ENCODE measurements at regions not wholly inside any gene's neighbourhood (a gene's known extent, or its start where the extent isn't known, plus 50 kb on each side); places are given as distances from the start of the nearest gene placed in this dataset.
"Not testable (repeated sequence)": the region's sequence is repeated elsewhere in the genome, so short reads cannot be mapped to it uniquely, and the experiment has no call there.

- Histone ChIP-seq H3K4me3 (ENCODE audit: low read length in 2 of 2) (no peak overlapping the region), H3K27ac (ENCODE audit: low read depth, low read length) (no peak overlapping the region), H3K36me3 (ENCODE audit: insufficient read depth, low read length) (no peaks in the 10 kb centered on the region), H3K9me3 (ENCODE audit: control insufficient read depth in 1 of 2, low read length in 2 of 2) (no peaks in the 10 kb centered on the region), H3K4me1 (ENCODE audit: insufficient read depth, low read length) (no peaks in the 10 kb centered on the region), H3K27me3 (ENCODE audit: insufficient read depth, low read length) (no peaks in the 10 kb centered on the region)
- ChIA-PET CTCF (ENCODE audit: partially characterized antibody) (no interaction called here), POLR2A (ENCODE audit: partially characterized antibody) (no interaction called here)
- Mint-ChIP-seq H3K9me3 (no peaks in the 10 kb centered on the region), H3K4me1 (no peaks in the 10 kb centered on the region), H3K27me3 (peaks cover 0 to 21% of the 10 kb centered on the region in 2 donors), H3K36me3 (no peaks in the 10 kb centered on the region), H3K27ac (no peak overlapping the region), H3K4me3 (no peak overlapping the region)
- intact Hi-C loops (cut with micrococcal nuclease): no loop called here
- no peak for DNase-seq
Measured at GRCh38 chr3:150128126-150128525, 157.4 kb upstream of the PFN2 start.

GRCh38 chr3:150127011-150127490, 156.4 kb upstream of the PFN2 start:
- H3K4me3 Mint-ChIP-seq: no peak overlapping the region
- no peaks in the 10 kb centered on the region for H3K9me3 Mint-ChIP-seq
- H3K4me1 Mint-ChIP-seq: no peaks in the 10 kb centered on the region
- no peaks in the 10 kb centered on the region for H3K36me3 Mint-ChIP-seq
- H3K27ac Mint-ChIP-seq: no peak overlapping the region
- POLR2A ChIA-PET (ENCODE audit: partially characterized antibody): no interaction called here
- H3K27me3 Mint-ChIP-seq: peaks cover 0 to 17% of the 10 kb centered on the region in 2 donors
- Histone ChIP-seq H3K27me3 (ENCODE audit: insufficient read depth, low read length) (no peaks in the 10 kb centered on the region), H3K9me3 (ENCODE audit: control insufficient read depth in 1 of 2, low read length in 2 of 2) (no peaks in the 10 kb centered on the region), H3K4me1 (ENCODE audit: insufficient read depth, low read length) (no peaks in the 10 kb centered on the region), H3K4me3 (ENCODE audit: low read length in 2 of 2) (no peak overlapping the region), H3K27ac (ENCODE audit: low read depth, low read length) (no peak overlapping the region), H3K36me3 (ENCODE audit: insufficient read depth, low read length) (no peaks in the 10 kb centered on the region)
- CTCF ChIA-PET (ENCODE audit: partially characterized antibody): no interaction called here
- intact Hi-C loops (cut with micrococcal nuclease): no loop called here
- no peak for DNase-seq

DNA sequence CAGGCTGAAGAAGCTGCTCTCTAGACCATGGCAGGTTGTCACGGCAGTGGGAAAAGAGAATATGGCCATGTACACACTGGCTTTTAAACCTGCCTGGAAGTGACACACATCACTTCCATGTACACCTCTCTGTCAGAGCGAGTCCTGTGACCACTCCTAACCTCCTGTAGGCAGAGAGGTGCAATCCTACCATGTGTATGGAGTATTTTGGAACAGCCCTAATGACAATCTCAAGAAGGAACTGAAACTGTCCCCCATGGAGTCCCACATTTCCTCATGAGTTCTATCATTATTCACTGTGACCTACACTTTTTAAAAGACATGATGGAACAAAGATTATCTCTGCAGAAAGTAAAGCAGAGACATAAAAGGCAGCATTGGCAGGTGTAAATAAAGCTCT, 153.4 kb upstream of the PFN2 start:
- Histone ChIP-seq H3K9me3 (ENCODE audit: control insufficient read depth in 1 of 2, low read length in 2 of 2) (no peaks in the 10 kb centered on the region), H3K36me3 (ENCODE audit: insufficient read depth, low read length) (no peaks in the 10 kb centered on the region), H3K27ac (ENCODE audit: low read depth, low read length) (no peak overlapping the region), H3K27me3 (ENCODE audit: insufficient read depth, low read length) (no peaks in the 10 kb centered on the region), H3K4me3 (ENCODE audit: low read length in 2 of 2) (no peak overlapping the region), H3K4me1 (ENCODE audit: insufficient read depth, low read length) (no peaks in the 10 kb centered on the region)
- intact Hi-C loops (cut with micrococcal nuclease): no loop called here
- CTCF ChIA-PET (ENCODE audit: partially characterized antibody): no interaction called here
- H3K4me3 Mint-ChIP-seq: no peak overlapping the region
- POLR2A ChIA-PET (ENCODE audit: partially characterized antibody): no interaction called here
- peaks cover 0 to 3% (median 0%) of the 10 kb centered on the region in 8 donors for H3K9me3 Mint-ChIP-seq
- H3K27ac Mint-ChIP-seq: no peak overlapping the region
- H3K36me3 Mint-ChIP-seq: no peaks in the 10 kb centered on the region
- no peaks in the 10 kb centered on the region for H3K4me1 Mint-ChIP-seq
- H3K27me3 Mint-ChIP-seq: peaks cover 0 to 11% of the 10 kb centered on the region in 2 donors
- no peak for DNase-seq

GRCh38 chr3:150123249-150123648, 152.6 kb upstream of the PFN2 start:
- H3K27ac ChIP-seq (ENCODE audit: low read depth, low read length); POLR2A ChIA-PET (ENCODE audit: partially characterized antibody); H3K4me3 Mint-ChIP-seq; H3K4me1 Mint-ChIP-seq; H3K27me3 ChIP-seq (ENCODE audit: insufficient read depth, low read length); H3K4me3 ChIP-seq (ENCODE audit: low read length in 2 of 2); intact Hi-C loops (cut with micrococcal nuclease); H3K27ac Mint-ChIP-seq; H3K9me3 Mint-ChIP-seq; H3K36me3 ChIP-seq (ENCODE audit: insufficient read depth, low read length); DNase-seq; H3K36me3 Mint-ChIP-seq; H3K9me3 ChIP-seq (ENCODE audit: control insufficient read depth in 1 of 2, low read length in 2 of 2); H3K4me1 ChIP-seq (ENCODE audit: insufficient read depth, low read length); CTCF ChIA-PET (ENCODE audit: partially characterized antibody): not testable (repeated sequence)
- peaks cover 0 to 12% of the 10 kb centered on the region in 2 donors for H3K27me3 Mint-ChIP-seq

GRCh38 chr3:150118219-150118618, 147.5 kb upstream of the PFN2 start:
- ChIA-PET CTCF (ENCODE audit: partially characterized antibody) (no interaction called here), POLR2A (ENCODE audit: partially characterized antibody) (no interaction called here)
- intact Hi-C loops (cut with micrococcal nuclease): no loop called here
- Histone ChIP-seq H3K9me3 (ENCODE audit: control insufficient read depth in 1 of 2, low read length in 2 of 2) (no peaks in the 10 kb centered on the region), H3K27ac (ENCODE audit: low read depth, low read length) (no peak overlapping the region), H3K27me3 (ENCODE audit: insufficient read depth, low read length) (no peaks in the 10 kb centered on the region), H3K4me3 (ENCODE audit: low read length in 2 of 2) (no peak overlapping the region), H3K36me3 (ENCODE audit: insufficient read depth, low read length) (no peaks in the 10 kb centered on the region), H3K4me1 (ENCODE audit: insufficient read depth, low read length) (no peaks in the 10 kb centered on the region)
- Mint-ChIP-seq H3K27ac (no peak overlapping the region), H3K4me1 (no peaks in the 10 kb centered on the region), H3K36me3 (no peaks in the 10 kb centered on the region), H3K9me3 (peaks cover 0 to 3% (median 0%) of the 10 kb centered on the region in 8 donors), H3K4me3 (no peak overlapping the region), H3K27me3 (peaks cover 8 to 13% of the 10 kb centered on the region in 2 donors)
- DNase-seq: no peak

DNA sequence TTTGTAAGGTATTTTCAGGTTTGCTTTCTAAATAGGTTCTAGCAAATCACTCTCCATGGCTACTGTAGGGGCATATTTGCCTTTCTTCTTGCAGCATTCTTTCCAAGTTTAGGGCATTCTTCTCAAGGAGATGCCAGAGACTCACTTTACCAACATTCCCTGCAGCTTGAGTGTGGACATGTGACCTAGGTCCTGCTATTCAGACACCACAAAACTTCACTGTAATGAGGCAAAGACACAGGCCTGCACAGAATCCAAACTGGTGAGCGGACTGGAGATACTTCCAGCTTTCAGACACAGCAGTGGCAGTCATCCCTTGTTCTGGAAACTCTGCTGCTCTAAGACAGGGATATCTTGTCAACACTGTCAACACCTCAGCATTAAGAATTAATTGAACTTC, 146.4 kb upstream of the PFN2 start:
- no peak for DNase-seq
- no peak overlapping the region for H3K27ac Mint-ChIP-seq
- no peak overlapping the region for H3K4me3 Mint-ChIP-seq
- peaks cover 0 to 3% (median 0%) of the 10 kb centered on the region in 8 donors for H3K9me3 Mint-ChIP-seq
- Histone ChIP-seq H3K36me3 (ENCODE audit: insufficient read depth, low read length) (no peaks in the 10 kb centered on the region), H3K9me3 (ENCODE audit: control insufficient read depth in 1 of 2, low read length in 2 of 2) (no peaks in the 10 kb centered on the region), H3K4me3 (ENCODE audit: low read length in 2 of 2) (no peak overlapping the region), H3K27ac (ENCODE audit: low read depth, low read length) (no peak overlapping the region), H3K27me3 (ENCODE audit: insufficient read depth, low read length) (no peaks in the 10 kb centered on the region), H3K4me1 (ENCODE audit: insufficient read depth, low read length) (no peaks in the 10 kb centered on the region)
- intact Hi-C loops (cut with micrococcal nuclease): no loop called here
- H3K4me1 Mint-ChIP-seq: no peaks in the 10 kb centered on the region
- CTCF ChIA-PET (ENCODE audit: partially characterized antibody): no interaction called here
- peaks cover 8 to 11% of the 10 kb centered on the region in 2 donors for H3K27me3 Mint-ChIP-seq
- no peaks in the 10 kb centered on the region for H3K36me3 Mint-ChIP-seq
- POLR2A ChIA-PET (ENCODE audit: partially characterized antibody): no interaction called here

- no peak overlapping the region for H3K27ac ChIP-seq (ENCODE audit: low read depth, low read length)
- CTCF ChIA-PET (ENCODE audit: partially characterized antibody): no interaction called here
- POLR2A ChIA-PET (ENCODE audit: partially characterized antibody): no interaction called here
- Mint-ChIP-seq H3K4me3 (no peak overlapping the region), H3K27me3 (peaks cover 8 to 11% of the 10 kb centered on the region in 2 donors), H3K27ac (no peak overlapping the region), H3K36me3 (no peaks in the 10 kb centered on the region), H3K9me3 (peaks cover 0 to 3% (median 0%) of the 10 kb centered on the region in 8 donors), H3K4me1 (no peaks in the 10 kb centered on the region)
- DNase-seq: no peak
- H3K4me3 ChIP-seq (ENCODE audit: low read length in 2 of 2): no peak overlapping the region
- H3K9me3 ChIP-seq (ENCODE audit: control insufficient read depth in 1 of 2, low read length in 2 of 2): no peaks in the 10 kb centered on the region
- H3K36me3 ChIP-seq (ENCODE audit: insufficient read depth, low read length): no peaks in the 10 kb centered on the region
- no peaks in the 10 kb centered on the region for H3K27me3 ChIP-seq (ENCODE audit: insufficient read depth, low read length)
- no peaks in the 10 kb centered on the region for H3K4me1 ChIP-seq (ENCODE audit: insufficient read depth, low read length)
- intact Hi-C loops (cut with micrococcal nuclease): no loop called here
Measured at GRCh38 chr3:150116196-150116595, 145.5 kb upstream of the PFN2 start.

DNA sequence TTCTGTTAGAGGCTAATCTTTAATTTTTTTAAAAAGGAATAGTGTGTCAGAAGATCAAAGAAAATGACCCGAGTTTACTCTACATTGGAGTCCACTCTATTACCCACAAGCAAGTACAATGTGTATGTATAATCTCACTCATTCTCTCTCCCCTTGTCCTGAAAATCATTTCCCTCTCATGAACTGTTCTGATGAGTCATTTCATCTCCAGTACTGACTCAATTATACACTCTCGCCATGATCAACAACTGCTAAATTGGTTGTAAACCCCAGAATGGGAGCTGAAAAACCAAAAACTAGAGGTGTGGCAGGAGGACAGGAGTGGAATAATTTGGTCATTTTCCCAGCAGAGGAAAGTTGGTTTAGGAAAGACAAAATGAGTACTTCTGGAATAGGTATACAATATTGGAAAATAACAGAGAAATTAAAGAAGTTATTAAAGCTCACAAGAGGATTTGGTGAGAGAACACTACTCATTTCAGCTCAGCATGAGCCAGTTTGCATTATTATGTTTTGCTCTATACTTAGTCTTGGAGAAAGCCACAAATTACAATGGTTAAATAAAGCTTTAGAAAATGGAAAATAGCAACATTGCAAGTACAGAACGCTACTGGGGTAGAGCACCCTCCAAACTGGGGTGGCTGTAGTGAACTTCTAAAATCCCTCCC, 144.3 kb upstream of the PFN2 start:
- Histone ChIP-seq H3K4me3 (ENCODE audit: low read length in 2 of 2) (no peak overlapping the region), H3K9me3 (ENCODE audit: control insufficient read depth in 1 of 2, low read length in 2 of 2) (no peaks in the 10 kb centered on the region), H3K36me3 (ENCODE audit: insufficient read depth, low read length) (no peaks in the 10 kb centered on the region), H3K27ac (ENCODE audit: low read depth, low read length) (no peak overlapping the region), H3K4me1 (ENCODE audit: insufficient read depth, low read length) (no peaks in the 10 kb centered on the region), H3K27me3 (ENCODE audit: insufficient read depth, low read length) (no peaks in the 10 kb centered on the region)
- Mint-ChIP-seq H3K4me1 (no peaks in the 10 kb centered on the region), H3K27me3 (peaks cover 8 to 13% of the 10 kb centered on the region in 2 donors), H3K9me3 (no peaks in the 10 kb centered on the region), H3K36me3 (no peaks in the 10 kb centered on the region), H3K4me3 (no peak overlapping the region), H3K27ac (no peak overlapping the region)
- ChIA-PET CTCF (ENCODE audit: partially characterized antibody) (no interaction called here), POLR2A (ENCODE audit: partially characterized antibody) (no interaction called here)
- DNase-seq: no peak
- intact Hi-C loops (cut with micrococcal nuclease): no loop called here

All from CD4-positive, alpha-beta memory T cell (primary cell).